SK-N-SH treated with all-trans-retinoic acid at 6 μM for 48 hours (cell line): ENCODE measurements at regions not wholly inside any gene's neighbourhood (a gene's known extent, or its start where the extent isn't known, plus 50 kb on each side); places are given as distances from the start of the nearest gene placed in this dataset.

ENCODE experiments used
- ATAC-seq: fragments of 200-7000 bp; cut with Tn5 transposase; 3 replicates; pipeline ENCODE4 v1.9.1; 2020; ENCODE audit warnings: mild to moderate bottlenecking, moderate library complexity
- ARNTL ChIP-seq: fragments of 450-650 bp; formaldehyde crosslinking; IDR thresholded peaks from 2 replicates; pipeline ENCODE4 v1.5.0; 2020; ENCODE audit warnings: low read depth, mild to moderate bottlenecking, moderate library complexity, borderline replicate concordance
- CREB5 ChIP-seq: fragments of 250-450 bp; sonication (Bioruptor Pico); IDR thresholded peaks from 2 replicates; pipeline ENCODE4 v1.5.1; 2020; ENCODE audit warnings: low read depth, mild to moderate bottlenecking, moderate library complexity
- CSDC2 ChIP-seq: fragments of 250-450 bp; sonication (Bioruptor Pico); IDR thresholded peaks from 2 replicates; pipeline ENCODE4 v1.5.0; 2020; ENCODE audit warnings: mild to moderate bottlenecking, moderate library complexity
- CSRNP3 ChIP-seq: fragments of 250-450 bp; sonication (Bioruptor Pico); IDR thresholded peaks from 2 replicates; pipeline ENCODE4 v1.5.1; 2021; ENCODE audit warnings: mild to moderate bottlenecking, moderate library complexity
- ESRRG ChIP-seq: fragments of 250-450 bp; sonication (Bioruptor Pico); IDR thresholded peaks from 2 replicates; pipeline ENCODE4 v1.6.1; 2021; ENCODE audit warnings: mild to moderate bottlenecking
- GLIS3 ChIP-seq: fragments of 250-450 bp; sonication (Bioruptor Pico); IDR thresholded peaks from 2 replicates; pipeline ENCODE4 v1.5.0; 2020; ENCODE audit warnings: mild to moderate bottlenecking, moderate library complexity
- ISL1 ChIP-seq: fragments of 250-450 bp; sonication (Bioruptor Pico); IDR thresholded peaks from 2 replicates; pipeline ENCODE4 v2.1.2; 2022; ENCODE audit warnings: mild to moderate bottlenecking, moderate library complexity
- OSR1 ChIP-seq: fragments of 250-450 bp; sonication (Bioruptor Pico); IDR thresholded peaks from 2 replicates; pipeline ENCODE4 v1.8.0; 2022; ENCODE audit warnings: moderate library complexity, mild to moderate bottlenecking, inconsistent platforms
- PATZ1 ChIP-seq: fragments of 250-450 bp; sonication (Bioruptor Pico); IDR thresholded peaks from 2 replicates; pipeline ENCODE4 v1.8.0; 2020; ENCODE audit warnings: mild to moderate bottlenecking, moderate library complexity, borderline replicate concordance
- PPARA ChIP-seq: fragments of 250-450 bp; sonication (Bioruptor Pico); IDR thresholded peaks from 2 replicates; pipeline ENCODE4 v1.5.0; 2020; ENCODE audit warnings: mild to moderate bottlenecking, borderline replicate concordance
- RARB ChIP-seq: fragments of 250-450 bp; sonication (Bioruptor Pico); IDR thresholded peaks from 2 replicates; pipeline ENCODE4 v1.8.0; 2021; ENCODE audit warnings: mild to moderate bottlenecking, moderate library complexity
- SNAI2 ChIP-seq: fragments of 250-450 bp; sonication (Bioruptor Pico); IDR thresholded peaks from 2 replicates; pipeline ENCODE4 v1.5.0; 2020; ENCODE audit warnings: mild to moderate bottlenecking, moderate library complexity
- TCF4 ChIP-seq: fragments of 250-450 bp; sonication (Bioruptor Pico); IDR thresholded peaks from 2 replicates; pipeline ENCODE4 v1.8.0; 2021; ENCODE audit warnings: mild to moderate bottlenecking, moderate library complexity, borderline replicate concordance
- TOX ChIP-seq: fragments of 250-450 bp; sonication (Bioruptor Pico); IDR thresholded peaks from 2 replicates; pipeline ENCODE4 v1.8.0; 2021; ENCODE audit warnings: mild to moderate bottlenecking, moderate library complexity, borderline replicate concordance
- TSHZ2 ChIP-seq: fragments of 250-450 bp; sonication (Bioruptor Pico); IDR thresholded peaks from 2 replicates; pipeline ENCODE4 v1.5.0; 2020; ENCODE audit warnings: mild to moderate bottlenecking, moderate library complexity
- ZC3H10 ChIP-seq: fragments of 250-450 bp; sonication (Bioruptor Pico); IDR thresholded peaks from 2 replicates; pipeline ENCODE4 v1.5.1; 2021; ENCODE audit warnings: mild to moderate bottlenecking, moderate library complexity
- ZFP3 ChIP-seq: fragments of 250-450 bp; sonication (Bioruptor Pico); IDR thresholded peaks from 2 replicates; pipeline ENCODE4 v1.5.0; 2020; ENCODE audit warnings: mild to moderate bottlenecking, moderate library complexity
- ZFP30 ChIP-seq: fragments of 450-650 bp; formaldehyde crosslinking; IDR thresholded peaks from 2 replicates; pipeline ENCODE4 v1.5.0; 2022; ENCODE audit warnings: mild to moderate bottlenecking, moderate library complexity
- ZNF565 ChIP-seq: fragments of 450-650 bp; formaldehyde crosslinking; conservative IDR thresholded peaks from 2 replicates; pipeline ENCODE4 v1.5.0; 2020; ENCODE audit warnings: low read depth, mild to moderate bottlenecking, moderate library complexity
- ZNF8 ChIP-seq: fragments of 450-650 bp; formaldehyde crosslinking; IDR thresholded peaks from 2 replicates; pipeline ENCODE4 v1.5.0; 2020; ENCODE audit warnings: mild to moderate bottlenecking, moderate library complexity

- TF ChIP-seq TOX: no peak
- no peak for TF ChIP-seq ESRRG (CRISPR knock-in tag)
- no peak for TF ChIP-seq ARNTL (CRISPR knock-in tag)
- no peak for TF ChIP-seq PPARA (CRISPR knock-in tag)
- TF ChIP-seq ZNF565: no peak
- no peak for TF ChIP-seq CREB5 (CRISPR knock-in tag)
- no peak for TF ChIP-seq GLIS3
- no peak for TF ChIP-seq ZNF8 (CRISPR knock-in tag)
- TF ChIP-seq TSHZ2 (CRISPR knock-in tag): no peak
- no peak for TF ChIP-seq ISL1 (CRISPR knock-in tag)
- TF ChIP-seq ZC3H10: no peak
- no peak for TF ChIP-seq RARB (CRISPR knock-in tag)
- TF ChIP-seq TCF4 (CRISPR knock-in tag): no peak
- TF ChIP-seq ZFP30 (CRISPR knock-in tag): no peak
- no peak for ATAC-seq
Measured at GRCh38 chr14:87449016-87449415, 544.0 kb downstream of the GALC start.

- ATAC-seq: no peak
- TF ChIP-seq TCF4 (CRISPR knock-in tag) (no peak), SNAI2 (no peak), ZFP3 (CRISPR knock-in tag) (no peak), ZFP30 (CRISPR knock-in tag) (no peak), PATZ1 (CRISPR knock-in tag) (no peak)
Measured at GRCh38 chr14:87443787-87444186, 549.2 kb downstream of the GALC start.

GRCh38 chr14:87443039-87443438, 549.9 kb downstream of the GALC start:
- TF ChIP-seq RARB (CRISPR knock-in tag): no peak
- no peak for TF ChIP-seq TSHZ2 (CRISPR knock-in tag)
- no peak for TF ChIP-seq OSR1 (CRISPR knock-in tag)
- no peak for TF ChIP-seq TCF4 (CRISPR knock-in tag)
- no peak for TF ChIP-seq ZFP30 (CRISPR knock-in tag)
- no peak for TF ChIP-seq CSDC2 (CRISPR knock-in tag)
- TF ChIP-seq CSRNP3 (CRISPR knock-in tag): no peak
- ATAC-seq: no peak
